B cell (primary cell): ENCODE measurements at regions not wholly inside any gene's neighbourhood (a gene's known extent, or its start where the extent isn't known, plus 50 kb on each side); places are given as distances from the start of the nearest gene placed in this dataset.

ENCODE experiments used
- EZH2 ChIP-seq: IDR thresholded peaks from 2 replicates; pipeline ENCODE4 v1.6.1; 2012; ENCODE audit warnings: borderline replicate concordance, low read depth, mild to moderate bottlenecking, moderate library complexity, low read length; ENCODE audit not compliant: insufficient read depth, poor library complexity, severe bottlenecking
- TF ChIP-seq, protein P1 (sequence below): fragments of 200-600 bp; IDR thresholded peaks from one replicate; pipeline ENCODE4 v1.8.0; 2022; ENCODE audit warnings: antibody characterized with exemption, mild to moderate bottlenecking

GRCh38 chr2:45248214-45248613 lies 239.0 kb upstream of the SIX2 start:
- TF ChIP-seq, protein P1, sequence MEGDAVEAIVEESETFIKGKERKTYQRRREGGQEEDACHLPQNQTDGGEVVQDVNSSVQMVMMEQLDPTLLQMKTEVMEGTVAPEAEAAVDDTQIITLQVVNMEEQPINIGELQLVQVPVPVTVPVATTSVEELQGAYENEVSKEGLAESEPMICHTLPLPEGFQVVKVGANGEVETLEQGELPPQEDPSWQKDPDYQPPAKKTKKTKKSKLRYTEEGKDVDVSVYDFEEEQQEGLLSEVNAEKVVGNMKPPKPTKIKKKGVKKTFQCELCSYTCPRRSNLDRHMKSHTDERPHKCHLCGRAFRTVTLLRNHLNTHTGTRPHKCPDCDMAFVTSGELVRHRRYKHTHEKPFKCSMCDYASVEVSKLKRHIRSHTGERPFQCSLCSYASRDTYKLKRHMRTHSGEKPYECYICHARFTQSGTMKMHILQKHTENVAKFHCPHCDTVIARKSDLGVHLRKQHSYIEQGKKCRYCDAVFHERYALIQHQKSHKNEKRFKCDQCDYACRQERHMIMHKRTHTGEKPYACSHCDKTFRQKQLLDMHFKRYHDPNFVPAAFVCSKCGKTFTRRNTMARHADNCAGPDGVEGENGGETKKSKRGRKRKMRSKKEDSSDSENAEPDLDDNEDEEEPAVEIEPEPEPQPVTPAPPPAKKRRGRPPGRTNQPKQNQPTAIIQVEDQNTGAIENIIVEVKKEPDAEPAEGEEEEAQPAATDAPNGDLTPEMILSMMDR = no peak
- no peak for TF ChIP-seq EZH2
